H1 (cell line): ENCODE measurements at regions not wholly inside any gene's neighbourhood (a gene's known extent, or its start where the extent isn't known, plus 50 kb on each side); places are given as distances from the start of the nearest gene placed in this dataset.

Experiments
- CTCF ChIA-PET: fragments of 300-600 bp; sonication (Branson Sonifier 250); formaldehyde crosslinking; loops from one replicate; lab custom pipeline; 2021; ENCODE audit not compliant: partially characterized antibody; lab: Charles Lee
- POLR2A ChIA-PET: fragments of 300-600 bp; sonication (Branson Sonifier 250); formaldehyde crosslinking; loops from one replicate; lab custom pipeline; 2021; ENCODE audit warnings: inconsistent platforms; ENCODE audit not compliant: partially characterized antibody; lab: Charles Lee
- DNase-seq, 2 experiments: peaks; one replicate each; pipeline versions ENCODE4 v3.0.0 to v3.0.0-alpha.2; 2010 to 2022; ENCODE audit warnings: low spot score in 2 of 2, low read depth in 1 of 2, mixed read lengths in 1 of 2
- FAIRE-seq: peaks from 2 replicates; lab custom pipeline; 2011; peaks lifted over from hg19 to GRCh38; lab: Jason Lieb, UNC
- H2AFZ ChIP-seq: 2 replicates; pipeline ENCODE4 v1.8.1; 2012; ENCODE audit warnings: low read length, inconsistent platforms
- H2AK5ac ChIP-seq: 2 replicates; pipeline ENCODE4 v1.6.1; 2013; ENCODE audit warnings: low read depth, low read length
- H2BK120ac ChIP-seq: replicated peaks from 2 replicates; pipeline ENCODE3; 2013; ENCODE audit warnings: low read depth, low read length, inconsistent platforms
- H2BK12ac ChIP-seq: 2 replicates; pipeline ENCODE4 v1.6.1; 2013; ENCODE audit warnings: low read depth, low read length
- H2BK15ac ChIP-seq: 2 replicates; pipeline ENCODE4 v1.6.1; 2013; ENCODE audit warnings: low read length
- H2BK20ac ChIP-seq: 2 replicates; pipeline ENCODE4 v1.6.1; 2013; ENCODE audit warnings: low read length
- H2BK5ac ChIP-seq: 2 replicates; pipeline ENCODE4 v1.6.1; 2013; ENCODE audit warnings: low read depth, low read length
- H3K14ac ChIP-seq: 2 replicates; pipeline ENCODE4 v1.6.1; 2013; ENCODE audit warnings: inconsistent platforms; ENCODE audit not compliant: insufficient read length
- H3K18ac ChIP-seq: 2 replicates; pipeline ENCODE4 v1.6.1; 2013; ENCODE audit warnings: low read length; ENCODE audit errors: extremely low read depth
- H3K23ac ChIP-seq: 2 replicates; pipeline ENCODE4 v1.6.1; 2013; ENCODE audit warnings: inconsistent platforms; ENCODE audit not compliant: insufficient read length
- H3K23me2 ChIP-seq: 2 replicates; pipeline ENCODE4 v1.6.1; 2013; ENCODE audit warnings: low read depth, low read length
- H3K27ac ChIP-seq: 2 replicates; pipeline ENCODE4 v1.6.1; 2011; ENCODE audit warnings: low read depth, low read length, inconsistent platforms
- H3K27me3 ChIP-seq, 4 experiments: replicated peaks in 1 of 4; 1 replicate in 1 of 4; 2 replicates in 3 of 4; pipeline versions ENCODE4 v1.6.1 to v1.8.1; 2011 to 2013; ENCODE audit warnings: low read length in 3 of 4, mild to moderate bottlenecking in 3 of 4, inconsistent platforms in 2 of 4, mixed read lengths in 2 of 4, moderate library complexity in 1 of 4; ENCODE audit not compliant: control insufficient read depth in 3 of 4, insufficient read depth in 3 of 4; ENCODE audit errors: extremely low read depth in 1 of 4
- H3K36me3 ChIP-seq, 4 experiments: 2 replicates each; pipeline versions ENCODE4 v1.6.1 to v1.8.1; 2011 to 2013; ENCODE audit warnings: mild to moderate bottlenecking in 4 of 4, low read length in 3 of 4, moderate library complexity in 2 of 4, control low read depth in 1 of 4, inconsistent platforms in 1 of 4; ENCODE audit not compliant: insufficient read depth in 4 of 4, control insufficient read depth in 2 of 4
- H3K4ac ChIP-seq: replicated peaks from 2 replicates; pipeline ENCODE3; 2013; ENCODE audit warnings: low read length, low read depth, mixed read lengths, inconsistent platforms; ENCODE audit not compliant: insufficient read length
- H3K4me1 ChIP-seq, 4 experiments: replicated peaks in 1 of 4; 1 replicate in 1 of 4; 2 replicates in 3 of 4; pipeline versions ENCODE4 v1.6.1 to v1.8.1; 2011 to 2013; ENCODE audit warnings: low read length in 3 of 4, inconsistent platforms in 2 of 4, mixed read lengths in 1 of 4; ENCODE audit not compliant: insufficient read depth in 4 of 4, control insufficient read depth in 3 of 4
- H3K4me2 ChIP-seq, 2 experiments: 2 replicates each; pipeline versions ENCODE4 v1.6.1 to v1.8.1; 2011 to 2013; ENCODE audit warnings: low read depth in 2 of 2, low read length in 2 of 2, control low read depth in 1 of 2, inconsistent platforms in 1 of 2, mild to moderate bottlenecking in 1 of 2; ENCODE audit not compliant: insufficient read depth in 1 of 2
- H3K4me3 ChIP-seq, 4 experiments: fragments of 200-600, 300-600 bp in 1 of 4; sonication (generic), shearing (Covaris generic), sonication (Bioruptor Twin) in 1 of 4; 2 replicates each; pipeline versions ENCODE4 v1.5.1 to v1.8.1; 2011 to 2016; ENCODE audit warnings: low read length in 4 of 4, low read depth in 3 of 4, control low read depth in 2 of 4, inconsistent platforms in 2 of 4, mild to moderate bottlenecking in 2 of 4, mixed read lengths in 1 of 4, moderate library complexity in 1 of 4; ENCODE audit not compliant: insufficient read depth in 2 of 4; ENCODE audit errors: extremely low read depth in 1 of 4
- H3K56ac ChIP-seq: replicated peaks from 2 replicates; pipeline ENCODE3; 2013; ENCODE audit warnings: low read depth, mild to moderate bottlenecking, mixed read lengths, low read length, inconsistent platforms; ENCODE audit not compliant: insufficient read length
- H3K79me1 ChIP-seq: 2 replicates; pipeline ENCODE4 v1.6.1; 2013; ENCODE audit warnings: low read depth, low read length, control low read depth
- H3K79me2 ChIP-seq, 2 experiments: 2 replicates each; pipeline versions ENCODE4 v1.6.1 to v1.8.1; 2012 to 2013; ENCODE audit warnings: low read length in 2 of 2, mild to moderate bottlenecking in 2 of 2, inconsistent platforms in 1 of 2; ENCODE audit not compliant: insufficient read depth in 2 of 2, control insufficient read depth in 1 of 2
- H3K9ac ChIP-seq, 4 experiments: replicated peaks in 1 of 4; 1 replicate in 1 of 4; 2 replicates in 3 of 4; pipeline versions ENCODE4 v1.6.1 to v1.8.1; 2011 to 2013; ENCODE audit warnings: low read depth in 3 of 4, low read length in 3 of 4, control low read depth in 2 of 4, mild to moderate bottlenecking in 2 of 4, moderate library complexity in 2 of 4, inconsistent platforms in 1 of 4; ENCODE audit errors: extremely low read depth in 1 of 4
- H3K9me3 ChIP-seq, 2 experiments: 2 replicates each; pipeline versions ENCODE4 v1.6.1 to v1.8.1; 2012 to 2013; ENCODE audit warnings: mild to moderate bottlenecking in 2 of 2, moderate library complexity in 2 of 2, control low read depth in 1 of 2, inconsistent platforms in 1 of 2, low read depth in 1 of 2, low read length in 1 of 2, mixed read lengths in 1 of 2; ENCODE audit not compliant: insufficient read depth in 2 of 2
- H4K20me1 ChIP-seq, 2 experiments: replicated peaks in 1 of 2; 2 replicates each; pipeline versions ENCODE3 to v1.8.1; 2011 to 2013; ENCODE audit warnings: inconsistent platforms in 2 of 2, low read length in 2 of 2, mild to moderate bottlenecking in 1 of 2; ENCODE audit not compliant: insufficient read depth in 2 of 2, control insufficient read depth in 1 of 2
- H4K5ac ChIP-seq: 2 replicates; pipeline ENCODE4 v1.6.1; 2013; ENCODE audit warnings: low read length, low read depth, mixed read lengths, inconsistent platforms; ENCODE audit not compliant: insufficient read length
- H4K8ac ChIP-seq: 2 replicates; pipeline ENCODE4 v1.8.0; 2013; ENCODE audit warnings: mild to moderate bottlenecking, moderate library complexity, low read length, inconsistent platforms; ENCODE audit not compliant: insufficient read depth; ENCODE audit errors: extremely low read depth
- H4K91ac ChIP-seq: replicated peaks from 2 replicates; pipeline ENCODE3; 2013; ENCODE audit warnings: low read length, mixed read lengths, inconsistent platforms; ENCODE audit not compliant: insufficient read length
- BRCA1 ChIP-seq: IDR thresholded peaks from 2 replicates; pipeline ENCODE4 v1.6.1; 2012; ENCODE audit warnings: low read depth, low read length, improper control_type of control experiment
- CBX8 ChIP-seq: fragments of 300-800, 300-1000 bp; sonication (generic); IDR thresholded peaks from 2 replicates; pipeline ENCODE4 v1.7.1; 2016; ENCODE audit warnings: low read depth, low read length, borderline replicate concordance
- EGR1 ChIP-seq: IDR thresholded peaks from 2 replicates; pipeline ENCODE4 v1.6.1; 2011; ENCODE audit warnings: low read depth, low read length, borderline replicate concordance
- HDAC6 ChIP-seq: IDR thresholded peaks from one replicate; pipeline ENCODE4 v1.7.1; 2012; ENCODE audit warnings: low read depth, mild to moderate bottlenecking, inconsistent platforms, low read length, moderate library complexity
- NANOG ChIP-seq: IDR thresholded peaks from 2 replicates; pipeline ENCODE4 v1.6.1; 2011; ENCODE audit warnings: low read length, low read depth, mild to moderate bottlenecking, inconsistent platforms; ENCODE audit not compliant: insufficient read depth, poor library complexity, severe bottlenecking
- POLR2A ChIP-seq, 2 experiments: IDR thresholded peaks; 1 replicate in 1 of 2; 2 replicates in 1 of 2; pipeline ENCODE4 v1.6.1; 2011; ENCODE audit warnings: low read depth in 2 of 2, low read length in 2 of 2, mild to moderate bottlenecking in 2 of 2; ENCODE audit errors: control extremely low read depth in 1 of 2
- SAP30 ChIP-seq: fragments of 300-600 bp; sonication (generic); IDR thresholded peaks from 2 replicates; pipeline ENCODE4 v1.7.1; 2012; ENCODE audit warnings: low read length, moderate library complexity, mild to moderate bottlenecking, inconsistent platforms; ENCODE audit not compliant: insufficient read depth, insufficient replicate concordance
- YY1 ChIP-seq: IDR thresholded peaks from 2 replicates; pipeline ENCODE4 v1.6.1; 2011; ENCODE audit warnings: low read depth, mild to moderate bottlenecking, low read length
- TF ChIP-seq, protein P1 (sequence below): IDR thresholded peaks from 2 replicates; pipeline ENCODE4 v1.6.1; 2012; ENCODE audit warnings: low read length, inconsistent platforms

DNA sequence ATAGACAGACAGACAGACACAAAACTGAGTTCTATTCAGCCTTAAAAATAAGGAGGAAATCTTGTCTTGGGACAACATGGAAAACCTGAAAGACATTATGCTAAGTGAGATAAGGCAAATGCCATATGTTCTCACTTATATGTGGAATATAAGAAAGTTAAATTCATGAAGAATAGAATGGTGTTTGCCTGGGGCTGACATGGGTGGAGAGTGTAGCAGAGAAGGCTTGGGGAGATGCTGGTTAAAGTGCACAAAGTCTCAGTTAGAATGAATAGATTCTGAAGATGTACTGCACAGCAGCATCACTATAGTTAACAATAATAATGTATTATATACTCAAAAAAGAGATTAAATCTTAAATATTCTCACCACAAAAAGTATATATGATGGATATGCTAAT is 355.5 kb downstream of the LRRIQ3 start:
- H4K20me1 ChIP-seq = no peaks in the 10 kb centered on the region
- FAIRE-seq = no peak
- no peaks in the 10 kb centered on the region for H3K9me3 ChIP-seq
- H2AFZ ChIP-seq = no peak overlapping the region
- no peak overlapping the region for H3K4ac ChIP-seq
- no peak overlapping the region for H4K5ac ChIP-seq
- H2BK12ac ChIP-seq = no peak overlapping the region
- no peak overlapping the region for H3K4me3 ChIP-seq
- no peak overlapping the region for H2AK5ac ChIP-seq
- H2BK120ac ChIP-seq = no peak overlapping the region
- no peaks in the 10 kb centered on the region for H3K36me3 ChIP-seq
- H2BK5ac ChIP-seq = no peak overlapping the region
- ChIA-PET CTCF (no interaction called here), POLR2A (no interaction called here)
- no peaks in the 10 kb centered on the region for H3K23me2 ChIP-seq
- H4K8ac ChIP-seq = no peak overlapping the region
- TF ChIP-seq NANOG (no peak), EGR1 (no peak), CBX8 (no peak), POLR2A (IDR thresholded peaks at IDR 0.05; ENCODE audit: control extremely low read depth in 1 of 2, low read depth in 2 of 2, low read length in 2 of 2) (no peak), SAP30 (no peak), HDAC6 (no peak), BRCA1 (no peak), YY1 (no peak)
- TF ChIP-seq, protein P1, sequence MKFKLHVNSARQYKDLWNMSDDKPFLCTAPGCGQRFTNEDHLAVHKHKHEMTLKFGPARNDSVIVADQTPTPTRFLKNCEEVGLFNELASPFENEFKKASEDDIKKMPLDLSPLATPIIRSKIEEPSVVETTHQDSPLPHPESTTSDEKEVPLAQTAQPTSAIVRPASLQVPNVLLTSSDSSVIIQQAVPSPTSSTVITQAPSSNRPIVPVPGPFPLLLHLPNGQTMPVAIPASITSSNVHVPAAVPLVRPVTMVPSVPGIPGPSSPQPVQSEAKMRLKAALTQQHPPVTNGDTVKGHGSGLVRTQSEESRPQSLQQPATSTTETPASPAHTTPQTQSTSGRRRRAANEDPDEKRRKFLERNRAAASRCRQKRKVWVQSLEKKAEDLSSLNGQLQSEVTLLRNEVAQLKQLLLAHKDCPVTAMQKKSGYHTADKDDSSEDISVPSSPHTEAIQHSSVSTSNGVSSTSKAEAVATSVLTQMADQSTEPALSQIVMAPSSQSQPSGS = no peak
- H3K14ac ChIP-seq = no peak overlapping the region
- H3K27ac ChIP-seq = no peak overlapping the region
- H3K18ac ChIP-seq = no peak overlapping the region
- no peak overlapping the region for H3K4me2 ChIP-seq
- DNase-seq = no peak
- no peaks in the 10 kb centered on the region for H3K27me3 ChIP-seq
- H2BK20ac ChIP-seq = no peak overlapping the region
- no peak overlapping the region for H3K9ac ChIP-seq
- no peak overlapping the region for H2BK15ac ChIP-seq
- H3K79me1 ChIP-seq = no peaks in the 10 kb centered on the region
- no peak overlapping the region for H3K23ac ChIP-seq
- H3K79me2 ChIP-seq = no peaks in the 10 kb centered on the region
- no peak overlapping the region for H4K91ac ChIP-seq
- H3K56ac ChIP-seq = no peak overlapping the region
- no peaks in the 10 kb centered on the region for H3K4me1 ChIP-seq
